RCC 7860 (cell line): ENCODE measurements at regions not wholly inside any gene's neighbourhood (a gene's known extent, or its start where the extent isn't known, plus 50 kb on each side); places are given as distances from the start of the nearest gene placed in this dataset.
"Not testable (repeated sequence)": the region's sequence is repeated elsewhere in the genome, so short reads cannot be mapped to it uniquely, and the experiment has no call there.

ENCODE experiments used
- DNase-seq: peaks from one replicate; pipeline ENCODE4 v3.0.0-alpha.2; 2015; ENCODE audit warnings: low spot score
- FAIRE-seq: peaks from 2 replicates; lab custom pipeline; 2012; peaks lifted over from hg19 to GRCh38; lab: Jason Lieb, UNC

DNA sequence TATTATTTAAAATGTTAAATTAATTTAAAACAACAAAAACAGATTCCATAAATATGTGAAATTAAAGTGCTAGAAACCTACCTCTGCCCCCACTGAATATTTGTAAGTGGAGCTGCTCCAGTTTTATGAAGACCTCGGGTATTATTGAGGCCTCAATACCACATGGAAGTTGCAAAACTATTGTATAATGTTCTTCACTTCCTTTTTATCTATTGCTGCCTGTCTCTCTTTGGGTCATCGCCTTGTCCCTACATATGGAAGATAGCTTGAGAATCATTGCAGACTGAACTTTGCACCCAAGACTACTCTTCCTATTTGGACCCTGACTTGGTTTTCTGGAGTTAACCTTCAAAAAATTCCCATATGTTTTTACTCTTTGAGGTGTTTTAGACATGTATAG is 212.1 kb upstream of the NETO1 start:
- no peak for DNase-seq
- no peak for FAIRE-seq

DNA sequence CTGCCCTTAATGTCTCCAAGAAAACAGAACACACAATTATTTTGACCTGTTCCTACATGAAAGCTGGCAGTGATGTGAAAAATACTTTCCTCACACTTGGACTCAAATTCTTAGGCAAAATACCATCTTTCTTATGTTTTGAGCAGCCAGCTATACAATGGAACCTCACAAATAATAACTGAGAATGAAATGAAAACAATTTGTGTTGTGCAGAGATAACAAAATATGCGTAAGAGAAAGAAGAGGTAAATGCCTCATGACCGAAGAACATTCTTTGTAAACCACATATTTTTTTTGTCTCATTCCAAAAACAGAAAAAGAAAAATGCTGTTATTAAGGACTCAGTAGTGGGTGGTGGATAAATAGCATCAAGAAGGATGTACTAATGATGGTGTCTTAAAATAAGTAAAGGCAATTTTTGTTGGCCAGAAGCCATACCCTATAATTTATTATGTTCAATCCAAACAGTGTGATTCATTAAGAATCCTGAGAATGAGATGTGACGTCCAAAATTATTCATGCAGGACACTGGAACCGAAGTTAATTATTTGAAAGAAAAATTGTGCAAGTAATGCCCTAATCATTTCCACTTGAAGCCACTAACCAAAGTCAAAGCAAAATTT is 193.0 kb upstream of the NETO1 start:
- peak; percentile 77 for FAIRE-seq
- peak; percentile 64 for DNase-seq

DNA sequence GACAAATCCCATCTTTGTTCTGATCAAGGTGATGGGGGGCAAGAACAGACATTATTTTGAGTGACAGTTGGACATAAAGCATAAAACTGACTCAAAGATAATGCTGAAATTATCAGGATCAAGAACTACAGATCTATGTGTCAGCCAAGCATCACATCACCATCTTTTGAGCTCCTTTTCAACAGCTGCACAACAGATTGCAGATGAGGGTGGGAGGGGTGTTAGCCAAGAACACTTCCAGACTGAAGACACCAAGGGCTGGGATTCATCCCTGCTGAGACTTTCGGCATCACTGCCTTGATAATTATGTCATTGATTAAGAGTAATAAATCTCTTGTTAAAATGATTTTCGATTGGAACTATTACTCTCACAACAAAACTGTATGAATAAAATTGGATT is 191.5 kb upstream of the NETO1 start:
- DNase-seq (no peak), FAIRE-seq (no peak)

DNA sequence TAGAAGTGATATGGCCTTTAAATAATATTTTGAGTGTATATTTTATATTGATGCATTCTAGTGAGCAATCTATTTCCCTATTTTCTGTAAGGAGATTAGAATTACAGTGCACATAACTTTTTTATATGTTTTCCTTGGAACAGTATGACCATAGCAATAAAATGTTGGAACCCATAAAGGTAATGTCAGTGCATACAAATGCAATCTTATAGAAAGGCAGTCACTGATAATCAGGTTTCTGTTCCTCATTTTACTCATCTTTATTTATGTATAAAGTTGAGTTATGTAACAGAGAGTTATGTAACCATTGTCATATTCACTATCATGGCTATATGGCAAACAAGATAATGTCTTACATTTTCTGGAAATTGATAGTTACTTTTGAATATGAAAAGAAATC is 179.9 kb upstream of the NETO1 start:
- DNase-seq (no peak), FAIRE-seq (no peak)

DNA sequence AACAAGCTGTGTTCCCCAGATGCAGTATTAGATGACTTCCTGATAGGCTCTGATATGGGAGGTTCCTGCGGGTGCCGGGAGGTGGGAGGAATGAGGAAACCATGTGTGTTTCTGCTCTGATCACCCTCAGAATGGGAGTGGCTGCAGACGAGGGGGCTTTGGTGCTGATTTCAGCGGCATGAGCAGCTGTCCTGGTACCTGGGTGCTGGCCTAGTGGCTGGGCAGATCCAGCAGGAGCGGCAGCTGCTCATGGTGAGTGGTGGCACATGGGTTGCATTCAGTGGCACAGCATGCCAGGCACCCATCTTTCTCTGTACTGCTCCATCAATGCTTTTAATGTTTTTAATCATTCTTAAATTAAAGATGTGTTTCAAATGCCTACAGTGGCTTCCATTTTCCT is 177.2 kb upstream of the NETO1 start:
- FAIRE-seq (no peak), DNase-seq (no peak)

DNA sequence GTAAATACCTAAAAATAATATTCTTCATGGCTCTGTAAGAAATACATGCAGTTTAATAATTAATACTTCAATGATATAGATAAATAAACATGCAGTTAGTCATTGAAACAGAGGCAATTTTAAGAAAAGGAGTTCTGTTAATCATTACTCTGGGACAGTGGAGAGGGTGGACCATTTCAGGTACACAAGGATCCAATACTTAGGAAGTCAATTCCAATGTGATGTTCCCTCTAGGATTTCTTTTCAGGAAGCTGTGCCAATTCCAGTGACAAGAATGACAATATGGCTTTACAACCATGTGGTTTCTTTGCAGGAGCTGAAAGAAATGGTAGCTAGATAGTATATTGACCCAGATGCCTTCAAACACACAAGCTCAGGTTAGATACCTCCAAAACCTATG is 175.8 kb upstream of the NETO1 start:
- no peak for FAIRE-seq

DNA sequence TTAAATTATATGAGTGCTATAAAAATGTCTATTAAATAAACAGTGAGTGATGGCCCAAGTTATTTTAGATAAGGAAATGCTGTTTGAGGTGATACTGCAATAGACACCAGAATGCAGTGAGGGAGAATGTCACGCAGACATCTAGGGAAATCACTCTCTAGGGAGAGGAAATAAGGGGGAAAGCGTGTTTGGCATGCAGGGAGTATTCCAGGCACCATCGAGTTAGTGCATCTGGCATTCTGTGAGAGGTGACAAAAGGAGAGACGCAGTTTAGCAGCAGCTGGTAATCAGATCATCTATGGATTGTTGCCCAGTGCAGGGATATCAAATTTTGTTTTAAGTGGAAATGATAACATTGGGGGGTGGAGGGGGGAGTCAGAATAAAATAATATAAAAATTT is 175.4 kb upstream of the NETO1 start:
- no peak for DNase-seq
- FAIRE-seq, result no peak

More for the DNA sequence above, 175.8 kb upstream of the NETO1 start:
- DNase-seq, result no peak

DNA sequence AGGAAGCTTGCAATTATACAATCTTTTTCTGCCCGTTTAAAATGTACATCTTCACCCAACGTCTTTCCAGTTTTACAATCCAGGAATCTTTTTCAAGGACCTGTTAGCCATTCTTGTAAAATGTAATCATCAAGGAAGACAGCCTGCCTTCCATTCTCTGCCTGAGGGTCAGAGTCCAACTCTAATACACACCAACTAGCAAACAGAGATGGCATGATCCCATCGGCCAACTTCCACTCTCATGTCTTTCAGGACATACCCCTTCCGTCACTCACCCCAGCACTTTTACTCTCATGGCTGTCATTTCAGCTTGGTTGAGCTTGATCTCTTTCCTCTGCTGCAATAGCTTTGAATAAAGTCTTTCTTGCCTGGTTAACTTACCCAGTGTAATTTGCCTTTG is 172.5 kb upstream of the NETO1 start:
- no peak for FAIRE-seq

DNA sequence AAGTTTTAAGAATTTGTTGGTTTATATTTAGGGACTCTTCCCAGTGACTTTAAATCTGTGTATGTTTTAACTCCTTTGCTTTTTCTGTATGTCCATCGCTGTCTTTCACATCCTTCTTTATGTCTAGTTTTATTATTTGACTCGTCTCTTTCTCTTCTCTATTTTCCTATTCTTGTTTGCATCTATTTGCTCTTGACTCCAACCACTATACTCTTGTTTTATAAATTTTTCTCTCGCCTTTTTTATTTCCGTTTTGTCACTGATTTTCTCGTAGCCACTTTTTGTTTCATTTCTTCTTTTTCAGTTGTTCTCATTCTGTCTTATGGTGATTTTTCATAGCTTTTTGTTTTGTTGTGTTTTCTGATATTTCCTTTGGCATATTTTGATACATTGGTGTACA is 170.5 kb upstream of the NETO1 start:
- FAIRE-seq (no peak), DNase-seq (no peak)

More for the DNA sequence above, 172.5 kb upstream of the NETO1 start:
- DNase-seq, result no peak

DNA sequence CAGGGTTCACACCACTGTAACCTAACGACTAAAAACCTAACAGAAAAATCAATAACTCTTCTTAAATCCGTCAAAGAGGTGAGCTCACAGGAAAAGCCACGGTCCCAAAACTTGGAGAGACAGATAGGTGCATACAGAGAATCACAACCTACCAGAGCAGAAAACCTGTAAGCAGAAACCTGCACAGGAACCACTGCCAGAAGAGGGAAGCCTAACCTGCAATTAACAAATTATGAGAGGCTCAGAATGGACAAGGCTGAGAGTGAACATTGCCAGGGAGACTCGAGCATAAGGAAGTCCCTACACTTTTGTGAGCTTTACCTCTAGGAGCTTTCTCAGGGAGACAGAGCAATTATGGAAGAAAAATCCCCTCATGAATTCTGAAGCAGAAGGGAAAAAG is 156.2 kb upstream of the NETO1 start:
- DNase-seq (no peak), FAIRE-seq (no peak)

DNA sequence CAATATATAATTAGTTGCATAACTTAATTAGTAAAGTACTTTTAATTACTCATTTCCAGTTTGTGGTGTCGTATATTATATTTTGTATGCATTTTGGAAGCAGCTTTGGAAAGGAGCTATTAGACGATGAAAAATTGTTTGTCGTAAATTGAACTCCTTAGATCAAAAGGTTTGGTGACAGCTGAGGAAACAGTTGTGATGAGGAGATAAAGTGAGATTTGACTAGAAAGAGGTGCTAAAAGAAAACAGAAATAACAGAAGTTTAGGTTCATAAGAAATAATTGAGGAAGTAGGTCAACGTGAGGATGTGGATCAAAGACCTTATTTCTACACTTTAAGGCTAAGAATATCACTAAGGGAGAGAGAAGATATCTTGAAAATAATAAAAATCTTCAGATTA is 141.9 kb upstream of the NETO1 start:
- FAIRE-seq (no peak), DNase-seq (no peak)

DNA sequence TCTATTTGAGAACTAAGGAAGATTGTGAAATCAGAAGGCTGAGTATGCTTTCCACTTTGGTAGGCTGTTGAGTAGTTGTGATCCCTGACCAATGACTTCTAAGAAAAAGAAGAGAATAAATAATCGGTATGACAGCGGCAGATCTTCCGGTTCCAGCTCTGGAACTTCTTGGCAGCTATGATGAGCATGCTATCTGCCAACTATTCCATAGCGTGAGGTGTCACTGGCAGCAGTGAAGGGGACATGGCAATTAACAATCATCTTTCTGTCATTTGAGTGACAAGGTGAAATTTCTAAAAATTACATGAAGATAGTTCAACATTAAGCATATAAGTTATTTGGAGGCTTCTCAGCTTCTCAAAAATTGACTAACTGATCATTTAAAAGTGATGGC is 140.1 kb upstream of the NETO1 start:
- FAIRE-seq (no peak), DNase-seq (no peak)

DNA sequence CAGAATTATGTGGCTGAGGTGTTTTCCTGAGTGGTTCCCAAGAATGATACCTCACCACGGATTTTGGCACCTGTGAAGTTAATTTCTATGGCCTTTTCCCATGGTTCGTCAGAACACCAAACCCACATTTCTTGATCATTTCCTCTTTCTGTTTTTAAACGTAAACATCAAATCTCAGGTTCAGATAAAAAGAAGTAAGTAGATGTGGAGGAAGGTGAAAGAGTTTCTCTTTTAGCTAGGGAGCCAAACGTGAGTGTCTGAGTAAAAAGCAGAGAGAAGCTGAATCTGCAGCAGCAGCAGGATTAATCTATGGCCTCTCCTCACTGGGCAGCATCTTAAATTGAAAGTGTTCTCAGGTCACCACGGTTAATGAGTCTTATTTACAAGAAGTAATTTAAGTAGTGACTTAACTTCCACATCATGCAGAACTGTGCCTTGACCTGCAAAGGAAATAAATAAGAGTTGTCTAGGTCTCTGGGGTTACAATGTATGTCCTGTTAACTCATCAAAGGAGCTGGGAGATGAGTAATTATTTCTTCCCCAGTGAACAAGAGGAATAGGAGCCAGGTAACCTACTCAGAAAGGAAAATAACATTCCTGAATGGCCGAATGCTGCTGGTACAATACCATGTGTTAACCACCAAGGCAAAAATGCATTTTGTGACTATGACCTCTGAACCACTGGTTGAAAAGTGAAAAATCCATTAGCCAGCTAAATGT is 139.6 kb upstream of the NETO1 start:
- DNase-seq (peak; percentile 34), FAIRE-seq (peak; percentile 46)

DNA sequence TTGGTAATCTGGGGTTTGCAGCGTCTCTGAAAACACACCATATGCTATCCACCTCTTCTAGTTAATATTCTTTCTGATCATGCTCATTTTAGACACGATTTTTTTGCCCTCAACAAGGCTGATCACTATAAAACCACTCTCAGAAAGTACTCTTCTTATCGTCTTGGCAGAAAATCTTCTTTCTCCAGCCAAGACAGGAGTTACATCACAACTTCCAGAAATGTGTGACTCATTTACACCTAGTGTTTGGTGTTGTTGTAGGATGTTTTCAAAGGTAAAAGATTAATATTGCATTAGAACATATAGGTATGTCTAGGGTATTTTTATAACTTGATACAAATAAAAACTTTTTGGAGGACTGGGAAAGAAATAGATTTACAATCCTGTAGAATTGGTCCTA is 138.5 kb upstream of the NETO1 start:
- DNase-seq, result no peak
- FAIRE-seq, result no peak

DNA sequence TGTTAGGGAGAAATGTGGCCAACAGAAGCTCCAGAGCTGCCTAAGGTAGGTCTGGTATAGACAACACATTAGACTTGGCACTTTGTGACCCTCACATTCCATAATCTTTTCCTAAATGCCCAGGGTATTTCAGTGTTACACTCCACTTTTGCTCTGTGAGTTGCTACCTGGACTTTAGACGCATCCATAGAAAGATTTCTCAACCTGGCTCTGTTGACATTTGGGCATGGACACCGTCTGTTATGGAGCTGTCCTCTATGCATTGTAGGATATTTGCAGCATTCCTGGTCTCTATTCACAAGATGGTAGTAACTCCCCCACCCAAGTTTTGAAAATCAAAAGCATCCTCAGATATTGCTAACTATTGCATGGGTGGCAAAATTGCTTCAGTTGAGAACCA is 136.5 kb upstream of the NETO1 start:
- DNase-seq, result no peak
- no peak for FAIRE-seq

DNA sequence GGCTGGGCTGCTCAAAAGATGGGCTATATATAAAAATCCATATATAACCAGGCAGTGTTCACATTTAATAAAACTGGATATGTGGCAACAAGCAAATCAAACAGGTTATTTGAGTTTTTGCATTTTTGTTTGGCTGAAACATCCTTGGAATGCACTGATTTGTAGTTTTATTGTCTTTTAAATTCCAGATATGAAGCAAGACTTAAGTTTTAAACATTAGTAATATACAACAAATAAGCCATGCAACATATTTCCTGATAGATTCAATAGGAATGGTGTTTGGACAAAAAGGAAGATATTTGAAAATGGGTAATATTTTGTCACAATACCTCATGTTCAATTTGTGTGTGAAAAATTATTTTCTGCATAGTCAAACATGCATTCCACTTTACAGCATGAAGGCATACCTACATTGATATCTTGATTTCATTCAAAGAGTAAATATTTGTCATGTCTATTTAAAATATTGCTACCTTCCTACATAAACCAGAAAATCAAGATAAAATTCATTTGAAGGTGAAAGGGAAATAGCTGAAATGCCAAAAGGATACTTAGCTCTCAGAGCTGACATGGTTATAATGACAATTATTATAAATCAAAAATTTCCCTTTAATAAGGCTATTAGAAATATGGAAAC is 132.3 kb upstream of the NETO1 start:
- DNase-seq, result no peak

DNA sequence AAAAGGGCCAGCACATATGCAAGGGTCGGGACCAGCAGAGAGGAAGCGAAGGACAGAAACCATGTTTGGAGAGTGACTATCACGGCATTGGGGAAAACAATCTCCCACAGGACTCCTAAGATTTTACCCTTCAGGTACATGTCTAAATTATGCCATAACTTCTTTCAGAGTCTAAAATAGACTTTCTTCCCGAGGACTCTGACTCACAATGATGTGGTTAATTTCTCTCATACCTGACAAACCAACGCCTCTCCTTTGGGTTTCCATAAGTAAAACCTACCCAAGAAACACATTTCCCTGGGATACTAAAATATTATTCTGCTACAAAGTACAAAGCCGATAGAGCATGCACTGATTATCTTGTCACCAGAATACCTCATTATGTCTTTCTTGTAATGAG is 127.8 kb upstream of the NETO1 start:
- FAIRE-seq (peak; percentile 15), DNase-seq (peak; percentile 10)

More for the DNA sequence above, 132.3 kb upstream of the NETO1 start:
- no peak for FAIRE-seq

DNA sequence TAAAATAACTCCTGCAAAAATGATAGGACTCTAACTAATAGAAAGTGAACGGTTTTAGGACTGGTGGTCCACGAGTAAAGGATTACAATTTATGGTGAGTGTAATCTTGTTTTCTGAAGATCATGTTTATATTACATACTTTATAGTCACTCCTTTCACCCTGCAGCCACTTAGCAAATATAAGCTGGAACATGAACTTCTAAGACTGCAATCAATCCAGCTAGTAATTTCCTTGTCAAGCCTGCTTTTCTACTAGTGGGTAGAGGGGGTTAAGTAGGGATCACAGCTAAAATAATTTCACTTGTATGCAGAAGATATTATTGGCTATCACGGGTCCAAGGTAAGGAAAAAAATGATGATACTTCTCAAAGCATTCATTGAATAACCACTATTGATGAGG is 125.5 kb upstream of the NETO1 start:
- DNase-seq, result no peak
- no peak for FAIRE-seq

DNA sequence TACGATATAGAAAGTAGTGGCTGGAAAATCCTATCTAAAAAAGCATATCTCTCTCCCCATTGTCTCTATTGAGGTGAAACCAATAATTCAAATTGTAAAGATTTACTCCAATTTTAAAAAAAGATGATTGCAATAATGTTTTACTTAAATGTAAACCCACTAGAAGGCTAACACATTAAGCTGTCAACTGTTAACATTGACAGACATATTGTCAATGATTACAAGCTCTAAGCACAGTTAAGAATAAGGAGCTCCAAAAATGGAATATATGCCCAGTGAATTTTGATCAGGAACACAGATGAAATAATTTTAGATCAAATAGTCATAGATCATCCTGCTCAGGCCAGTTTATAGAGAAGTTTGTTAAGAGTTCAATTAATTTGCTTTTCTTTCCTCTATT is 123.6 kb upstream of the NETO1 start:
- FAIRE-seq (no peak), DNase-seq (no peak)

DNA sequence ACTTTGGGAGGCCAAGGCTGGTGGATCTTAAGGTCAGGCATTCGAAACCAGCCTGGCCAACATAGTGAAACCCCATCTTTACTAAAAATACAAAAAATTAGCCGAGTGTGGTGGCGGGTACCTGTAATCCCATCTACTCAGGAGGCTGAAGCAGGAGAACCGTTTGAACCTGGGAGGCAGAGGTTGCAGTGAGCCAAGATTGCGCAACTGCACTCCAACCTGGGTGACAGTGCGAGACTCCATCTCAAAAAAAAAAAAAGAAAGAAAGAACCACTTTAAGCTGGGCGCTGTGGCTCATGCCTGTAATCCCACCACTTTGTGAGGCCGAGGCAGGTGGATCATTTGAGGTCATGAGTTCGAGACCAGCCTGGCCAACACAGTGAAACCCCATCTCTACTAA is 119.8 kb upstream of the NETO1 start:
- not testable (repeated sequence) for DNase-seq, FAIRE-seq

DNA sequence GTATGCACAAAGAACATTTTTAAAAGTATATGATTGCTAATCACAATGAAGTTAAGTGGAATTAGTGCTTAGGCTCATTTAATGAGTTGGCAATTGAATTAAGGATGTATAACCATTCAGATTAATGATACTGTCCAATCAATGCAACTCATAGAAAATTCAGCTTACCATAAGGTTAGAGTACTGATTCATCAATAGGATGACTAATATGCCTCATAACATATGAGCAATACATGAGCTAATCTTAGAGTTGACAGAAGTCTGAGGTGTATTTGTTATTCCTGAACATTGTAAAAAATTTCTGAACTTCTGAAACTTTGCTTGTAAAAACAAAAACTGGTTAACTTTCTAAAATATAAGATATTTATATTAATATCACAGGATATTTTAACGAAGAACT is 118.3 kb upstream of the NETO1 start:
- DNase-seq, result peak; percentile 45
- FAIRE-seq, result peak; percentile 64

DNA sequence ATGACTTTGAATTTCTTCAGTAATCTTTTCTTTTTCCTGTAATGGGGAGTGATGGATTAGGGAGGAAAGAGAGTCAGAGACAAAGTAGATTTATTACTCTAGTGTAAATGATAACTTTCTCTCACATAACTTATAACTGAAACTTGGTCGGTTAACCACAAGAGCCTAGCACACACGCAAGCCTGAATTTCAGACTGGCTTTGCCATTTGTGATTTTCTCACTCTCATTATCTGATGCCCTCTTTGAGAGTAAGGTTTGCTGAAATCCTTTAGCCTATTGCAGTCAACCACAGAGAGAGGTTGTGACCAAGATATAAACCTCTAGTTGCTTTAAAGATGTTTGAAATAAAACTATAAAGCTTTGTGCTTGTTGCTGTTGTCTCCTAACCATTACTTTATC is 117.9 kb upstream of the NETO1 start:
- DNase-seq (peak; percentile 62), FAIRE-seq (peak; percentile 88)
